ENCODE measurements at regions not wholly inside any gene's neighbourhood (a gene's known extent, or its start where the extent isn't known, plus 50 kb on each side); places are given as distances from the start of the nearest gene placed in this dataset.

GRCh38 chrX:38935561-38935960 lies 134.3 kb downstream of the MID1IP1 start:
- TF ChIP-seq CTCF (IDR thresholded peaks at IDR 0.05) = no peak
- no peak for TF ChIP-seq POLR2A (IDR thresholded peaks at IDR 0.05)

All from uterus (tissue), 2 donors.